NOMO-1 treated with DMSO at 0.1 percent for 48 hours (cell line): ENCODE measurements at regions not wholly inside any gene's neighbourhood (a gene's known extent, or its start where the extent isn't known, plus 50 kb on each side); places are given as distances from the start of the nearest gene placed in this dataset.
"Not testable (repeated sequence)": the region's sequence is repeated elsewhere in the genome, so short reads cannot be mapped to it uniquely, and the experiment has no call there.

Experiments used
- DNase-seq: peaks from one replicate; lab custom pipeline; 2025; ENCODE audit not compliant: unreplicated experiment; lab: John Stamatoyannopoulos, UW

- peak; percentile 67 for DNase-seq
These were observed 185.0 kb upstream of the TMEM196 start for GRCh38 chr7:19958309-19958896.

GRCh38 chr7:19957664-19958063 is 184.2 kb upstream of the TMEM196 start:
- DNase-seq, result no peak

GRCh38 chr7:19954166-19954565 is 180.7 kb upstream of the TMEM196 start:
- not testable (repeated sequence) for DNase-seq

- not testable (repeated sequence) for DNase-seq
These were observed 180.0 kb upstream of the TMEM196 start for GRCh38 chr7:19953411-19953810.

GRCh38 chr7:19948160-19948559 is 174.7 kb upstream of the TMEM196 start:
- no peak for DNase-seq

GRCh38 chr7:19944363-19945120 is 171.1 kb upstream of the TMEM196 start:
- no peak for DNase-seq

- DNase-seq, result no peak
These were observed 166.3 kb upstream of the TMEM196 start for GRCh38 chr7:19939746-19940145.

- no peak for DNase-seq
These were observed 159.3 kb upstream of the TMEM196 start for GRCh38 chr7:19932549-19933249.

GRCh38 chr7:19930851-19931250 is 157.4 kb upstream of the TMEM196 start:
- DNase-seq, result no peak

GRCh38 chr7:19930051-19930450 is 156.6 kb upstream of the TMEM196 start:
- DNase-seq, result no peak

- DNase-seq, result no peak
These were observed 154.8 kb upstream of the TMEM196 start for GRCh38 chr7:19928247-19928646.

GRCh38 chr7:19920705-19921104 is 147.3 kb upstream of the TMEM196 start:
- no peak for DNase-seq

- DNase-seq, result no peak
These were observed 146.7 kb upstream of the TMEM196 start for GRCh38 chr7:19920166-19920565.

GRCh38 chr7:19919261-19920095 is 146.1 kb upstream of the TMEM196 start:
- DNase-seq, result no peak

- DNase-seq, result no peak
These were observed 142.6 kb upstream of the TMEM196 start for GRCh38 chr7:19916046-19916445.

GRCh38 chr7:19915596-19915995 is 142.2 kb upstream of the TMEM196 start:
- DNase-seq, result no peak

GRCh38 chr7:19914866-19915265 is 141.4 kb upstream of the TMEM196 start:
- no peak for DNase-seq

- no peak for DNase-seq
These were observed 126.7 kb upstream of the TMEM196 start for GRCh38 chr7:19900118-19900517.

- DNase-seq, result no peak
These were observed 126.1 kb upstream of the TMEM196 start for GRCh38 chr7:19899529-19899928.

GRCh38 chr7:19882893-19883292 is 109.5 kb upstream of the TMEM196 start:
- DNase-seq, result not testable (repeated sequence)

- no peak for DNase-seq
These were observed 98.7 kb upstream of the TMEM196 start for GRCh38 chr7:19872094-19872493.
